ENCODE measurements at regions not wholly inside any gene's neighbourhood (a gene's known extent, or its start where the extent isn't known, plus 50 kb on each side); places are given as distances from the start of the nearest gene placed in this dataset.

DNA sequence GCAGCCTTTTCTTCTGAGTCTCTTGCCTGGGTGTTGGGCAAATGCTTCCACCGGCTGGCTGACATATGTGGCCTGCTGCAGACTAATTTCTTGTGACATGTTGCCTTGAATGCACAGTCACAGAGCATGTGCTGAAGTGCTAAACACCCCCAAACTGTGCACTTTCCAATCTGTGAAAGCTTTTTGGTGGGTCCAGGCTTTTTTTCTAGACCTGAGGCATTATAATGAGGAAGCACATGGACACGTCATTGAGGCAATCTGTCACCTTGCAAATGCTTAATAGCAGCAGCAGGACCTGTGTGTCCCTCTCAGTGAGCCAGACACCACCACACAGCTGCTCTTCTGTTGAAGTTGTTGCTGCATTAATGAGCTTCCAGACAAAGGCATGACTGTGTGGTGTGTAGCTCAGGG is 274.7 kb downstream of the ELAVL2 start:
- no peak for TF ChIP-seq EZH2phosphoT487 (conservative IDR thresholded peaks at IDR 0.05; ENCODE audit: low read length)
- TF ChIP-seq, protein P1, sequence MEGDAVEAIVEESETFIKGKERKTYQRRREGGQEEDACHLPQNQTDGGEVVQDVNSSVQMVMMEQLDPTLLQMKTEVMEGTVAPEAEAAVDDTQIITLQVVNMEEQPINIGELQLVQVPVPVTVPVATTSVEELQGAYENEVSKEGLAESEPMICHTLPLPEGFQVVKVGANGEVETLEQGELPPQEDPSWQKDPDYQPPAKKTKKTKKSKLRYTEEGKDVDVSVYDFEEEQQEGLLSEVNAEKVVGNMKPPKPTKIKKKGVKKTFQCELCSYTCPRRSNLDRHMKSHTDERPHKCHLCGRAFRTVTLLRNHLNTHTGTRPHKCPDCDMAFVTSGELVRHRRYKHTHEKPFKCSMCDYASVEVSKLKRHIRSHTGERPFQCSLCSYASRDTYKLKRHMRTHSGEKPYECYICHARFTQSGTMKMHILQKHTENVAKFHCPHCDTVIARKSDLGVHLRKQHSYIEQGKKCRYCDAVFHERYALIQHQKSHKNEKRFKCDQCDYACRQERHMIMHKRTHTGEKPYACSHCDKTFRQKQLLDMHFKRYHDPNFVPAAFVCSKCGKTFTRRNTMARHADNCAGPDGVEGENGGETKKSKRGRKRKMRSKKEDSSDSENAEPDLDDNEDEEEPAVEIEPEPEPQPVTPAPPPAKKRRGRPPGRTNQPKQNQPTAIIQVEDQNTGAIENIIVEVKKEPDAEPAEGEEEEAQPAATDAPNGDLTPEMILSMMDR (IDR thresholded peaks at IDR 0.05; ENCODE audit: insufficient read depth, low read length, poor library complexity, severe bottlenecking): no peak

Data from SU-DHL-6 (cell line).